ENCODE measurements at regions not wholly inside any gene's neighbourhood (a gene's known extent, or its start where the extent isn't known, plus 50 kb on each side); places are given as distances from the start of the nearest gene placed in this dataset.

DNA sequence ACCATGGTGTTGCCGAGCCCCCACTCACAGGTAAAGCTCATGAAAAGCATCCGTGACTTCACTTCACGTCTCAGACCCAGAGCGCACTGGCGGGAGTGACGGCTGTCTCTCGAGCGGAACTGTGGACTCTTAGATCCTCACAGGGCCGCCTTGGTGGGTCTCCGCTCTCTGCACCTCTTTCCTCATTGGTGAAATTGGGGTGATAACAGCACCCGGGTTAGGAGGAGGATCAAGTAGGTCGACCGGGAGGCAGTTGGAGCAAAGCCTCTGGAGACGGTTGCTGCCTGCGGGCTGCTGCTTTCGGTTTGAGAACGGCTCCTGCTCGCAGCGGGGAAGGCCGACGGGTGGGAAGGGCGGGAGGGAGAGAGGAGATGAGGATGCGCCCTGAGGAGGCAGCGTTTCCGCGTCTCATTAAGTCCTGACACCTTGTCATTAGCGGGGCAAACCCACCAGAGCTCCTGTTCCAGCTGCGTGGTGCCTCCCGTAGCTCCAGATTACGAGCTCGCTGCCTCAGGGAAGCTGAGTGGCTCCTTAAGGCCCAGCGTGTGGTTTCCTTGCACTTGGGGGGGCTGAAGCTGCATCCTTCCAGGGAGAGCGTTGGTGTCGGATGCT is 51.9 kb upstream of the CFAP46 start:
- Histone ChIP-seq H3K4ac (ENCODE audit: low read depth, low read length) (no peak overlapping the region), H2BK120ac (ENCODE audit: low read depth, low read length, poor library complexity, severe bottlenecking) (no peak overlapping the region), H3T11ph (ENCODE audit: low read length) (no peak overlapping the region), H3K9ac (ENCODE audit: extremely low read depth, insufficient read length, low read length) (no peak overlapping the region), H3K9me3 (ENCODE audit: control insufficient read depth, low read depth, low read length) (no peaks in the 10 kb centered on the region), H3K4me1 (ENCODE audit: insufficient read depth, low read length) (no peaks in the 10 kb centered on the region), H2AFZ (ENCODE audit: low read length) (no peak overlapping the region), H3K56ac (ENCODE audit: insufficient read length, low read depth, low read length) (no peak overlapping the region), H3K79me2 (ENCODE audit: insufficient read depth, low read length) (no peaks in the 10 kb centered on the region), H3K23me2 (ENCODE audit: insufficient read length, low read depth, low read length, poor library complexity, severe bottlenecking) (no peaks in the 10 kb centered on the region), H4K5ac (ENCODE audit: insufficient read length, low read depth, low read length) (no peak overlapping the region), H2BK20ac (ENCODE audit: low read depth, low read length, poor library complexity, severe bottlenecking) (no peak overlapping the region), H4K91ac (ENCODE audit: insufficient read length, low read depth, low read length) (no peak overlapping the region), H3K27me3 (ENCODE audit: insufficient read depth, low read length) (no peaks in the 10 kb centered on the region), H4K20me1 (ENCODE audit: control insufficient read depth, insufficient read depth, insufficient read length) (no peaks in the 10 kb centered on the region), H3K18ac (ENCODE audit: insufficient read length, low read depth, low read length) (no peak overlapping the region), H2BK15ac (ENCODE audit: low read depth, low read length) (no peak overlapping the region), H3K79me1 (ENCODE audit: insufficient read depth, low read depth, low read length, poor library complexity, severe bottlenecking) (no peaks in the 10 kb centered on the region), H3K4me2 (ENCODE audit: insufficient read depth, insufficient read length, low read length) (no peak overlapping the region), H3K14ac (ENCODE audit: insufficient read depth, low read length) (no peak overlapping the region), H2BK12ac (ENCODE audit: insufficient read length, low read depth, low read length) (no peak overlapping the region), H4K8ac (replicated peaks; ENCODE audit: insufficient read length, low read depth, low read length) (no peak overlapping the region), H3K23ac (ENCODE audit: insufficient read length, low read depth, low read length) (no peak overlapping the region), H2BK5ac (ENCODE audit: insufficient read length, low read length) (no peak overlapping the region), H2AK5ac (ENCODE audit: insufficient read length, low read length) (no peak overlapping the region), H3K27ac (ENCODE audit: insufficient read length, low read depth, low read length) (no peak overlapping the region)
- no peak for TF ChIP-seq CTCF (conservative IDR thresholded peaks at IDR 0.05)
- H3K9me3 Mint-ChIP-seq = peaks cover 0 to 2% of the 10 kb centered on the region in 2 experiments; a peak in 2 of 5 replicates
- WGBS (ENCODE audit: extremely low coverage, insufficient read length, low lambda C conversion rate) = no CpG with 5 or more reads among the region's 34 CpGs
- no peak overlapping the region for H3K27ac Mint-ChIP-seq
- H3K4me3 Mint-ChIP-seq = no peak overlapping the region
- H3K4me1 Mint-ChIP-seq = peaks cover 0 to 5% of the 10 kb centered on the region in 2 experiments; a peak in 1 of 4 replicates
- no peak for DNase-seq
- H3K36me3 Mint-ChIP-seq (ENCODE audit: insufficient read depth in 1 of 3, low read depth in 3 of 3) = no peaks in the 10 kb centered on the region
- no peaks in the 10 kb centered on the region for H3K27me3 Mint-ChIP-seq (ENCODE audit: low read depth)

All from H9 (cell line).